ENCODE measurements at regions not wholly inside any gene's neighbourhood (a gene's known extent, or its start where the extent isn't known, plus 50 kb on each side); places are given as distances from the start of the nearest gene placed in this dataset.

GRCh38 chr4:177108708-177109107 lies 201.0 kb upstream of the NEIL3 start:
- no peak for TF ChIP-seq CTCF (IDR thresholded peaks at IDR 0.05; ENCODE audit: borderline replicate concordance, control extremely low read depth, extremely low read depth, insufficient read depth, missing control alignments)
- in situ Hi-C loops (cut with MboI; ENCODE audit: low sequenced_read_pairs, unreplicated experiment): no loop called here
- DNase-seq (ENCODE audit: low spot score): no peak

- no peak for TF ChIP-seq CTCF (IDR thresholded peaks at IDR 0.05; ENCODE audit: borderline replicate concordance, control extremely low read depth, extremely low read depth, insufficient read depth, missing control alignments)
- no peak for DNase-seq (ENCODE audit: low spot score)
- in situ Hi-C loops (cut with MboI; ENCODE audit: low sequenced_read_pairs, unreplicated experiment): no loop called here
Observed at GRCh38 chr4:177109769-177110168, 199.9 kb upstream of the NEIL3 start.

- DNase-seq (ENCODE audit: low spot score): no peak
- in situ Hi-C loops (cut with MboI; ENCODE audit: low sequenced_read_pairs, unreplicated experiment): no loop called here
- no peak for TF ChIP-seq CTCF (IDR thresholded peaks at IDR 0.05; ENCODE audit: borderline replicate concordance, control extremely low read depth, extremely low read depth, insufficient read depth, missing control alignments)
Observed at GRCh38 chr4:177116161-177116560, 193.5 kb upstream of the NEIL3 start.

- in situ Hi-C loops (cut with MboI; ENCODE audit: low sequenced_read_pairs, unreplicated experiment): no loop called here
- TF ChIP-seq CTCF (IDR thresholded peaks at IDR 0.05; ENCODE audit: borderline replicate concordance, control extremely low read depth, extremely low read depth, insufficient read depth, missing control alignments): no peak
- no peak for DNase-seq (ENCODE audit: low spot score)
Observed at GRCh38 chr4:177117256-177117655, 192.4 kb upstream of the NEIL3 start.

- no peak for DNase-seq (ENCODE audit: low spot score)
- in situ Hi-C loops (cut with MboI; ENCODE audit: low sequenced_read_pairs, unreplicated experiment): no loop called here
- TF ChIP-seq CTCF (IDR thresholded peaks at IDR 0.05; ENCODE audit: borderline replicate concordance, control extremely low read depth, extremely low read depth, insufficient read depth, missing control alignments): no peak
Observed at GRCh38 chr4:177118596-177118995, 191.1 kb upstream of the NEIL3 start.

GRCh38 chr4:177119021-177119471 lies 190.6 kb upstream of the NEIL3 start:
- TF ChIP-seq CTCF (IDR thresholded peaks at IDR 0.05; ENCODE audit: borderline replicate concordance, control extremely low read depth, extremely low read depth, insufficient read depth, missing control alignments): no peak
- in situ Hi-C loops (cut with MboI; ENCODE audit: low sequenced_read_pairs, unreplicated experiment): no loop called here
- DNase-seq (ENCODE audit: low spot score): no peak

- in situ Hi-C loops (cut with MboI; ENCODE audit: low sequenced_read_pairs, unreplicated experiment): no loop called here
- no peak for TF ChIP-seq CTCF (IDR thresholded peaks at IDR 0.05; ENCODE audit: borderline replicate concordance, control extremely low read depth, extremely low read depth, insufficient read depth, missing control alignments)
- no peak for DNase-seq (ENCODE audit: low spot score)
Observed at GRCh38 chr4:177119691-177120090, 190.0 kb upstream of the NEIL3 start.
